ENCODE measurements at regions not wholly inside any gene's neighbourhood (a gene's known extent, or its start where the extent isn't known, plus 50 kb on each side); places are given as distances from the start of the nearest gene placed in this dataset.

DNA sequence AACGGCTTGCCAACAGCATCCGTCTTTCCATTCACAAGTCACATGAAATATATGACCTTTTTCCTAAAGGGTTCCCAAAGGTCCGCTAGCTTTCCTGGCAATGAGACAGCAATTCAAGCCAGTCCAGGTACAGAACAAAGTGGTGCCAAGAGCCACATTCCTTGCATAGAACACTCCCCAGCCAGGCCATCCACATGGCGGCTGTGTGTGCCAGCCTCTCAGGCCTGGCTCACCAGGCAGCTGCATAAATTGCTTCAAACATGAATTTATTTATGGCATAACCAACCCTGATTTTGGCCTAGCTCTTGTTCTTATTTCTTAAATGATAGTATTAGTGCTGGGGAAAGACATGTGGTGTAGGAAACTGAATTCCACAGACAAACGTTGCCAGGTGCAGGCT, 63.7 kb upstream of the CREB5 start:
- no peak for TF ChIP-seq POLR2A (IDR thresholded peaks at IDR 0.05)
- TF ChIP-seq, protein P1, sequence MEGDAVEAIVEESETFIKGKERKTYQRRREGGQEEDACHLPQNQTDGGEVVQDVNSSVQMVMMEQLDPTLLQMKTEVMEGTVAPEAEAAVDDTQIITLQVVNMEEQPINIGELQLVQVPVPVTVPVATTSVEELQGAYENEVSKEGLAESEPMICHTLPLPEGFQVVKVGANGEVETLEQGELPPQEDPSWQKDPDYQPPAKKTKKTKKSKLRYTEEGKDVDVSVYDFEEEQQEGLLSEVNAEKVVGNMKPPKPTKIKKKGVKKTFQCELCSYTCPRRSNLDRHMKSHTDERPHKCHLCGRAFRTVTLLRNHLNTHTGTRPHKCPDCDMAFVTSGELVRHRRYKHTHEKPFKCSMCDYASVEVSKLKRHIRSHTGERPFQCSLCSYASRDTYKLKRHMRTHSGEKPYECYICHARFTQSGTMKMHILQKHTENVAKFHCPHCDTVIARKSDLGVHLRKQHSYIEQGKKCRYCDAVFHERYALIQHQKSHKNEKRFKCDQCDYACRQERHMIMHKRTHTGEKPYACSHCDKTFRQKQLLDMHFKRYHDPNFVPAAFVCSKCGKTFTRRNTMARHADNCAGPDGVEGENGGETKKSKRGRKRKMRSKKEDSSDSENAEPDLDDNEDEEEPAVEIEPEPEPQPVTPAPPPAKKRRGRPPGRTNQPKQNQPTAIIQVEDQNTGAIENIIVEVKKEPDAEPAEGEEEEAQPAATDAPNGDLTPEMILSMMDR (IDR thresholded peaks at IDR 0.05): no peak

Measured in right lobe of liver (tissue), 4 donors.